Upper lobe of left lung (tissue), 6 donors: ENCODE measurements at regions not wholly inside any gene's neighbourhood (a gene's known extent, or its start where the extent isn't known, plus 50 kb on each side); places are given as distances from the start of the nearest gene placed in this dataset.
"Not testable (repeated sequence)": the region's sequence is repeated elsewhere in the genome, so short reads cannot be mapped to it uniquely, and the experiment has no call there.

Experiments used
- ATAC-seq, 2 donors: fragments of 200-7000 bp; cut with Tn5 transposase; one replicate each; pipeline ENCODE4 v1.9.1; 2022; ENCODE audit warnings: mild to moderate bottlenecking in 2 of 2, moderate library complexity in 2 of 2; ENCODE audit not compliant: low FRiP score in 2 of 2
- DNase-seq, 2 donors: peaks; one replicate each; pipeline ENCODE4 v3.0.0-alpha.2; 2019 to 2020
- H3K27ac ChIP-seq, 4 donors: fragments of 200-600 bp; sonication (generic); one replicate each; pipeline ENCODE4 v1.5.1; 2016 to 2019
- H3K27me3 ChIP-seq, 4 donors: fragments of 200-600 bp; sonication (generic); one replicate each; pipeline ENCODE4 v1.5.1; 2017 to 2019
- H3K36me3 ChIP-seq, 4 donors: fragments of 200-600 bp; sonication (generic); one replicate each; pipeline ENCODE4 v1.5.1; 2016 to 2019
- H3K4me1 ChIP-seq, 4 donors: fragments of 200-600 bp; sonication (generic); one replicate each; pipeline ENCODE4 v1.5.1; 2018 to 2019
- H3K4me3 ChIP-seq, 4 donors: fragments of 200-600 bp; sonication (generic); one replicate each; pipeline ENCODE4 v1.5.1; 2017 to 2019; ENCODE audit warnings: mild to moderate bottlenecking in 2 of 4, moderate library complexity in 1 of 4
- H3K9me3 ChIP-seq, 4 donors: fragments of 200-600 bp; sonication (generic); one replicate each; pipeline ENCODE4 v1.5.1; 2018 to 2019
- EP300 ChIP-seq, 4 donors: sonication (generic); formaldehyde crosslinking; IDR thresholded peaks; one replicate each; pipeline ENCODE4 v1.5.1; 2017; ENCODE audit warnings: antibody characterized with exemption in 4 of 4, control low read depth in 2 of 4
- POLR2A ChIP-seq, 4 donors: fragments of 450-650 bp; IDR thresholded peaks; one replicate each; pipeline ENCODE4 v1.5.1; 2016 to 2017; ENCODE audit warnings: antibody characterized with exemption in 4 of 4, mild to moderate bottlenecking in 2 of 4
- POLR2AphosphoS5 ChIP-seq, 2 donors: sonication (generic); formaldehyde crosslinking; IDR thresholded peaks; one replicate each; pipeline ENCODE4 v1.5.1; 2017; ENCODE audit warnings: antibody characterized with exemption in 2 of 2
- WGBS, 2 donors: methylation state at CpG; one replicate each; pipeline ENCODE4 v1.1.5; 2017 to 2018; 5-methylcytosine and 5-hydroxymethylcytosine counted together
- TF ChIP-seq, protein P1 (sequence below), 6 experiments: fragments of 450-650 bp in 4 of 6; fragments of 200-600 bp in 2 of 6; sonication (generic) in 2 of 6; IDR thresholded peaks; one replicate each; pipeline ENCODE4 v1.5.1; 2016 to 2019; ENCODE audit warnings: antibody characterized with exemption in 6 of 6
- donor health status: DM: no; HTN: no; CAD: no; lungs with moderate emphysema.
- donor health status: DM: no; HTN: yes; CAD: no; lungs with severe emphysema.

DNA sequence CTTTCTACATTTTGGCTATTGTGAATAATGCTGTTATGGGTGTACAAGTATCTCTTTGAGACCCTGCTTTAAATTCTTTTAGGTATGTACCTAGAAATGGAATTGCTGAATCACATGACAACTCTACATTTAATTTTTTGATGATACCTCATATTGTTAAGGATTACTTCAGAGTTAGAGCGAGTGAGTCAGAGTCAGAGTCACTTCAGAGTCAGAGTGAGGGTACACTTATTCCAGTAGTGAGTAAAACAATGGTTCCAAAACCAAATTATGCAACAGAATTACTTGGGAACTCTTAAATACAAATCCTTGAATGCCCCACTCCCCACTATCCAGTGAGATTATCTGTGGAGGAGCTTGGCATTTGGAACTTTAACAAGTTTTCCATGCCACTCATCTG lies 50.3 kb upstream of the SNRK start:
- no peaks in the 10 kb centered on the region for H3K36me3 ChIP-seq
- H3K9me3 ChIP-seq: no peaks in the 10 kb centered on the region
- TF ChIP-seq POLR2AphosphoS5 (IDR thresholded peaks at IDR 0.05) (no peak), EP300 (IDR thresholded peaks at IDR 0.05) (no peak), POLR2A (IDR thresholded peaks at IDR 0.05) (no peak)
- TF ChIP-seq, protein P1, sequence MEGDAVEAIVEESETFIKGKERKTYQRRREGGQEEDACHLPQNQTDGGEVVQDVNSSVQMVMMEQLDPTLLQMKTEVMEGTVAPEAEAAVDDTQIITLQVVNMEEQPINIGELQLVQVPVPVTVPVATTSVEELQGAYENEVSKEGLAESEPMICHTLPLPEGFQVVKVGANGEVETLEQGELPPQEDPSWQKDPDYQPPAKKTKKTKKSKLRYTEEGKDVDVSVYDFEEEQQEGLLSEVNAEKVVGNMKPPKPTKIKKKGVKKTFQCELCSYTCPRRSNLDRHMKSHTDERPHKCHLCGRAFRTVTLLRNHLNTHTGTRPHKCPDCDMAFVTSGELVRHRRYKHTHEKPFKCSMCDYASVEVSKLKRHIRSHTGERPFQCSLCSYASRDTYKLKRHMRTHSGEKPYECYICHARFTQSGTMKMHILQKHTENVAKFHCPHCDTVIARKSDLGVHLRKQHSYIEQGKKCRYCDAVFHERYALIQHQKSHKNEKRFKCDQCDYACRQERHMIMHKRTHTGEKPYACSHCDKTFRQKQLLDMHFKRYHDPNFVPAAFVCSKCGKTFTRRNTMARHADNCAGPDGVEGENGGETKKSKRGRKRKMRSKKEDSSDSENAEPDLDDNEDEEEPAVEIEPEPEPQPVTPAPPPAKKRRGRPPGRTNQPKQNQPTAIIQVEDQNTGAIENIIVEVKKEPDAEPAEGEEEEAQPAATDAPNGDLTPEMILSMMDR (IDR thresholded peaks at IDR 0.05): no peak
- no peak overlapping the region for H3K4me3 ChIP-seq
- H3K27ac ChIP-seq: no peak overlapping the region
- peaks cover 0 to 4% (median 2%) of the 10 kb centered on the region in 4 donors for H3K4me1 ChIP-seq
- no peaks in the 10 kb centered on the region for H3K27me3 ChIP-seq
- ATAC-seq: no peak
- no peak for DNase-seq
- 90 to 96% methylated on average over 1 of the region's 1 CpG for WGBS, 2 donors

DNA sequence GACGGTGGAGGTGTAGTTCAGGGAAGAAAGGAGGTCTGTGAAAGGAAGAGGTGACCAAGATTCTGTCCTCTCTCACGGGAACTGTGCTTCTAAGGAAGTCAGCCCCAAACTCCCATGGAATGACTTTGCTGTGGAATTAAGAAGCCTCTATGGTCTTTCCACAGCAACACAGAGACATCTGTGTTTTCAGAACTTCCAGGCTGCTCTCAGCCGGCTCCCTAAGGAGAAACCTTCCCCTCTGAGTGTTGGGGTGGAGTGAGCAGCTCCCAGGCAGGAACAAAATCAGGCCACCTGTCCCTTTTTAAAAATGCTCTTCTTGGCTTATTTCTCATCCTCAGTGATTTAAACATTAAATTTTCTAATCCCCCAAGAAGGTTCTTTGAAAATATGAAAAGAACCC lies 53.3 kb upstream of the SNRK start:
- DNase-seq (no peak), ATAC-seq (no peak)
- Histone ChIP-seq H3K36me3 (no peaks in the 10 kb centered on the region), H3K27me3 (no peaks in the 10 kb centered on the region), H3K4me1 (peaks cover 0 to 4% (median 2%) of the 10 kb centered on the region in 4 donors), H3K27ac (no peak overlapping the region), H3K9me3 (peaks cover 0 to 7% (median 4%) of the 10 kb centered on the region in 4 donors), H3K4me3 (no peak overlapping the region)
- no peak for TF ChIP-seq POLR2A (IDR thresholded peaks at IDR 0.05)
- no peak for TF ChIP-seq POLR2AphosphoS5 (IDR thresholded peaks at IDR 0.05)
- TF ChIP-seq EP300 (IDR thresholded peaks at IDR 0.05): no peak
- TF ChIP-seq, protein P1 (IDR thresholded peaks at IDR 0.05): no peak
- WGBS, 2 donors: 84 to 89% methylated on average over 3 of the region's 3 CpGs

DNA sequence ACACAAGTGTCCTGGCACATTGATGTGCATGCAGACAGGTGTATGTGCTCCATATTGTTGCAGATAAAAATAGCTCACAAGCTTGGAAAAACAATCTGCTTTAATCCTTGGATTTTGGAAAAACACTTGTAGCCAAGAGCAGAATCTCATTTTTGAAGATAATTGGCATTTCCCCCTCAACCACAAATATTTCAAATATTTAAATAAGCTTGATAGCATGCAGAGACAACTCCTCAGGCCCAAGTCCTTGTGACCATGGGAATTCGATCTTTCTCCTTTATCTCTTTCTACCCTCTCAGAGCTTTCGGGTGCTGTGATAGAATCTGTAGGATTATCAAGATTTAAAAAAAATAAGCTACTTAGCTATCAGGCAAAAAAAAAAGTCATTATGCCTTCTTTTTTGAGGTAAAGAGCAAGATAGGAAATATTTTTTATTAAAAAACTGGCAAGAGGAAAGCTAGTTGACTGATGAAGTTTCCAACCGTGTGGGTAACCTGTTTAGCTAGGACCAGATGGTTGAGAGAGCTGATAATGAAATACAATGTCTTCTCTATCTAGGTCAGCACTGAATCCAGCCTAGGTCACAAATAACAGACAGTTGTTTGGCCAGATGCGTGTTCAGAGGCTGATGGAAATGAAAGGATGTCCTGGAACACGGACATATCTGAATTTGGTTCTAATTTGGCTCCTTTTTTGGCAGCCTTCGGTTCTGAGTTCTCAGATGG lies 54.9 kb upstream of the SNRK start:
- no peaks in the 10 kb centered on the region for H3K36me3 ChIP-seq
- no peaks in the 10 kb centered on the region for H3K27me3 ChIP-seq
- peaks cover 0 to 15% (median 10%) of the 10 kb centered on the region in 4 donors for H3K9me3 ChIP-seq
- peaks cover 0 to 4% (median 2%) of the 10 kb centered on the region in 4 donors for H3K4me1 ChIP-seq
- ATAC-seq (no peak), DNase-seq (no peak)
- H3K27ac ChIP-seq: no peak overlapping the region
- TF ChIP-seq POLR2AphosphoS5 (IDR thresholded peaks at IDR 0.05) (no peak), POLR2A (IDR thresholded peaks at IDR 0.05) (no peak), EP300 (IDR thresholded peaks at IDR 0.05) (no peak)
- TF ChIP-seq, protein P1 (IDR thresholded peaks at IDR 0.05): no peak
- WGBS, 2 donors: 62 to 70% methylated on average over 6 of the region's 6 CpGs
- no peak overlapping the region for H3K4me3 ChIP-seq

DNA sequence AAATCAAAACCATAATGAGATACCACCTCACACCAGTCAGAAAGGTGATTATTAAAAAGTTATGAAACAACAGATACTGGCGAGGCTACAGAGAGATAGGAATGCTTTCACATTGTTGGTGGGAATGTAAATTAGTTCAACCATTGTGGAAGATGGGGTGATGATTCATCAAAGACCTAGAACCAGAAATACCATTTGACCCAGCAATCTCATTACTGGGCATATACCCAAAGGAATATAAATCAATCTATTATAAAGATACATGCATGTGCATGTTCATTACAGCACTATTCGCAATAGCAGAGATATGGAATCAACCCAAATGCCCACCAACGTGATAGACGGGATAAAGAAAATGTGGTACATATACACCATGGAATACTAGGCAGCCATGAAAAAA lies 56.5 kb upstream of the SNRK start:
- not testable (repeated sequence) for ATAC-seq, H3K4me1 ChIP-seq, H3K27ac ChIP-seq, DNase-seq, H3K27me3 ChIP-seq, H3K4me3 ChIP-seq, H3K36me3 ChIP-seq
- peaks cover 0 to 15% (median 10%) of the 10 kb centered on the region in 4 donors for H3K9me3 ChIP-seq
- 93 to 97% methylated on average over 4 of the region's 4 CpGs for WGBS, 2 donors

DNA sequence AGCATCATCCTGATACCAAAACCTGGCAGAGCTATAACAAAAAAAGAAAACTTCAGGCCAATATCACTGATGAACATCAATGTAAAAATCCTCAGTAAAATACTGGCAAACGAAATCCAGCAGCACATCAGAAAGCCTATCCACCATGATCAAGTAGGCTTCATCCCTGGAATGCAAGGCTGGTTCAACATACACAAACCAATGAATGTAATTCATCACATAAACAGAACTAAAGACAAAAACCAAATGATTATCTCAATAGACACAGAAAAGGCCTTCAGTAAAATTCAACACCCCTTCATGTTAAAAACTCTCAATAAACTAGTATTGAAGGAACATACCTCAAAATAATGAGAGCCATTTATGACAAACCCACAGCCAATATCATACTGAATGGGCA lies 58.7 kb upstream of the SNRK start:
- not testable (repeated sequence) for H3K27ac ChIP-seq, DNase-seq, ATAC-seq, H3K4me3 ChIP-seq, H3K27me3 ChIP-seq, H3K4me1 ChIP-seq, H3K36me3 ChIP-seq
- peaks cover 0 to 15% (median 10%) of the 10 kb centered on the region in 4 donors for H3K9me3 ChIP-seq
- 65 to 83% methylated on average over 1 of the region's 1 CpG for WGBS, 2 donors
